Liver (tissue), 8 donors: ENCODE measurements at regions not wholly inside any gene's neighbourhood (a gene's known extent, or its start where the extent isn't known, plus 50 kb on each side); places are given as distances from the start of the nearest gene placed in this dataset.

Source experiments
- DNase-seq: peaks from one replicate; pipeline ENCODE4 v3.0.0-alpha.2; 2017; ENCODE audit warnings: low spot score
- H3K27ac ChIP-seq, 2 donors: one replicate each; pipeline ENCODE4 v1.7.0; 2013; ENCODE audit warnings: inconsistent platforms in 2 of 2, low read length in 2 of 2, control low read depth in 1 of 2, low read depth in 1 of 2, mild to moderate bottlenecking in 1 of 2
- H3K27me3 ChIP-seq, 4 donors: one replicate each; pipeline versions ENCODE4 v1.6.1 to v1.7.0; 2013; ENCODE audit warnings: low read length in 3 of 4, inconsistent platforms in 1 of 4, mild to moderate bottlenecking in 1 of 4, moderate library complexity in 1 of 4; ENCODE audit not compliant: control insufficient read depth in 4 of 4, insufficient read depth in 4 of 4
- H3K36me3 ChIP-seq, 4 donors: one replicate each; pipeline versions ENCODE4 v1.6.1 to v1.7.0; 2013; ENCODE audit warnings: low read length in 3 of 4, mild to moderate bottlenecking in 3 of 4, low read depth in 1 of 4, moderate library complexity in 1 of 4; ENCODE audit not compliant: control insufficient read depth in 4 of 4, insufficient read depth in 3 of 4
- H3K4me1 ChIP-seq, 4 donors: one replicate each; pipeline versions ENCODE4 v1.6.1 to v1.7.0; 2013; ENCODE audit warnings: low read length in 3 of 4, mild to moderate bottlenecking in 3 of 4, moderate library complexity in 1 of 4; ENCODE audit not compliant: control insufficient read depth in 4 of 4, insufficient read depth in 4 of 4
- H3K4me3 ChIP-seq, 3 donors: one replicate each; pipeline versions ENCODE4 v1.6.1 to v1.7.0; 2013; ENCODE audit warnings: low read length in 3 of 3, control low read depth in 1 of 3, low read depth in 1 of 3, mild to moderate bottlenecking in 1 of 3
- H3K9ac ChIP-seq, 2 donors: one replicate each; pipeline ENCODE4 v1.7.0; 2013; ENCODE audit warnings: low read length in 2 of 2, mild to moderate bottlenecking in 2 of 2, moderate library complexity in 2 of 2, control low read depth in 1 of 2, low read depth in 1 of 2
- H3K9me3 ChIP-seq, 4 donors: one replicate each; pipeline versions ENCODE4 v1.6.1 to v1.7.0; 2013; ENCODE audit warnings: low read length in 3 of 4; ENCODE audit not compliant: control insufficient read depth in 4 of 4
- EGR1 ChIP-seq, 2 donors: IDR thresholded peaks; 2 replicates each; pipeline ENCODE4 v1.6.1; 2016 to 2018; ENCODE audit warnings: antibody characterized with exemption in 2 of 2, low read depth in 2 of 2
- FOXA1 ChIP-seq: IDR thresholded peaks from 2 replicates; pipeline ENCODE4 v1.6.1; 2016; ENCODE audit warnings: antibody characterized with exemption
- FOXA2 ChIP-seq: IDR thresholded peaks from 2 replicates; pipeline ENCODE4 v1.6.1; 2016; ENCODE audit warnings: antibody characterized with exemption
- GABPA ChIP-seq, 2 donors: IDR thresholded peaks in 1 of 2; conservative IDR thresholded peaks in 1 of 2; 2 replicates each; pipeline ENCODE4 v1.6.1; 2016; ENCODE audit warnings: antibody characterized with exemption in 2 of 2, mild to moderate bottlenecking in 1 of 2, moderate library complexity in 1 of 2
- HNF4A ChIP-seq, 2 donors: conservative IDR thresholded peaks; 2 replicates each; pipeline ENCODE4 v1.6.1; 2016; ENCODE audit warnings: antibody characterized with exemption in 2 of 2, mild to moderate bottlenecking in 2 of 2
- HNF4G ChIP-seq: IDR thresholded peaks from 2 replicates; pipeline ENCODE4 v1.6.1; 2016; ENCODE audit warnings: antibody characterized with exemption
- JUND ChIP-seq, 2 donors: IDR thresholded peaks; 2 replicates each; pipeline ENCODE4 v1.6.1; 2016; ENCODE audit warnings: antibody characterized with exemption in 2 of 2
- NR2F2 ChIP-seq: IDR thresholded peaks from 2 replicates; pipeline ENCODE4 v1.6.1; 2016; ENCODE audit warnings: antibody characterized with exemption
- RAD21 ChIP-seq, 2 donors: IDR thresholded peaks; 2 replicates each; pipeline ENCODE4 v1.6.1; 2016; ENCODE audit warnings: antibody characterized with exemption in 2 of 2, mild to moderate bottlenecking in 2 of 2
- RXRA ChIP-seq, 2 donors: IDR thresholded peaks; 2 replicates each; pipeline ENCODE4 v1.6.1; 2017 to 2018; ENCODE audit warnings: antibody characterized with exemption in 2 of 2, mild to moderate bottlenecking in 1 of 2
- SP1 ChIP-seq: IDR thresholded peaks from 2 replicates; pipeline ENCODE4 v1.6.1; 2018; ENCODE audit warnings: antibody characterized with exemption, mild to moderate bottlenecking
- TAF1 ChIP-seq: conservative IDR thresholded peaks from 2 replicates; pipeline ENCODE4 v1.6.1; 2016; ENCODE audit warnings: antibody characterized with exemption, mild to moderate bottlenecking
- YY1 ChIP-seq: IDR thresholded peaks from 2 replicates; pipeline ENCODE4 v1.6.1; 2016; ENCODE audit warnings: antibody characterized with exemption, mild to moderate bottlenecking
- ZBTB33 ChIP-seq: IDR thresholded peaks from 2 replicates; pipeline ENCODE4 v1.6.1; 2016; ENCODE audit warnings: antibody characterized with exemption
- WGBS: extraction: QIAGEN DNeasy Blood & Tissue Kit; methylation state at CpG from one replicate; pipeline ENCODE4 v1.1.7; 2013; 5-methylcytosine and 5-hydroxymethylcytosine counted together
- TF ChIP-seq, protein P1 (sequence below): IDR thresholded peaks from 2 replicates; pipeline ENCODE4 v1.6.1; 2016; ENCODE audit warnings: antibody characterized with exemption, mild to moderate bottlenecking
- TF ChIP-seq, protein P2 (sequence below): IDR thresholded peaks from 2 replicates; pipeline ENCODE4 v1.6.1; 2016; ENCODE audit warnings: antibody characterized with exemption
- TF ChIP-seq, protein P3 (sequence below): IDR thresholded peaks from 2 replicates; pipeline ENCODE4 v1.6.1; 2016; ENCODE audit warnings: antibody characterized with exemption
- TF ChIP-seq, protein P4 (sequence below): fragments of 150-350 bp; IDR thresholded peaks from 2 replicates; pipeline ENCODE4 v1.5.1; 2017; ENCODE audit warnings: improper control_type of control experiment, low read depth, low read length; ENCODE audit not compliant: missing input control
- donor health status: healthy.
- donor health status: healthy.
- donor health status: healthy.
- donor health status: healthy.
- donor health status: healthy.

DNA sequence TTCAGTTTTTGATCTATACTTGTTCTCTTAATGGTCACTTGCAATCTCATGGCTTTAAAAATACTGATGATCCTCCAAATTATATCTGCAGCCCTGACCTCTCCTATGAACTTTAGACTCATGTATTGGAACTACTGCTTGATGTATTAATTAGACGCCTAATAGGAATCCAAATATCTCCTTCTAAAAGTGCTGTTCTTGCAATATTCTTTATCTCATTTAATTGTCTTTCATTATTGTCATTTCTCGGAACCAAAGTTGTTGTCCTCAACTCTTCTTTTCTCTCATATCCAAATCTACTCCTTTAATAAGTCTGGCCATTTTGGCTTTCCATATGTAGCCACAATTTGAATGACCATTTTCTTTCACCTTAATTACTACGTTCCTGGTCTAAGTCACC is 907.6 kb upstream of the SEL1L start:
- H3K9me3 ChIP-seq = peaks cover 0 to 2% (median 0%) of the 10 kb centered on the region in 4 donors
- no peak overlapping the region for H3K4me3 ChIP-seq
- WGBS = 80% methylated on average over 3 of the region's 3 CpGs
- H3K27me3 ChIP-seq = peaks cover 0 to 2% (median 0%) of the 10 kb centered on the region in 4 donors
- DNase-seq = no peak
- H3K4me1 ChIP-seq = no peaks in the 10 kb centered on the region
- TF ChIP-seq SP1 (no peak), ZBTB33 (no peak), TAF1 (no peak), YY1 (no peak)
- TF ChIP-seq, protein P1, sequence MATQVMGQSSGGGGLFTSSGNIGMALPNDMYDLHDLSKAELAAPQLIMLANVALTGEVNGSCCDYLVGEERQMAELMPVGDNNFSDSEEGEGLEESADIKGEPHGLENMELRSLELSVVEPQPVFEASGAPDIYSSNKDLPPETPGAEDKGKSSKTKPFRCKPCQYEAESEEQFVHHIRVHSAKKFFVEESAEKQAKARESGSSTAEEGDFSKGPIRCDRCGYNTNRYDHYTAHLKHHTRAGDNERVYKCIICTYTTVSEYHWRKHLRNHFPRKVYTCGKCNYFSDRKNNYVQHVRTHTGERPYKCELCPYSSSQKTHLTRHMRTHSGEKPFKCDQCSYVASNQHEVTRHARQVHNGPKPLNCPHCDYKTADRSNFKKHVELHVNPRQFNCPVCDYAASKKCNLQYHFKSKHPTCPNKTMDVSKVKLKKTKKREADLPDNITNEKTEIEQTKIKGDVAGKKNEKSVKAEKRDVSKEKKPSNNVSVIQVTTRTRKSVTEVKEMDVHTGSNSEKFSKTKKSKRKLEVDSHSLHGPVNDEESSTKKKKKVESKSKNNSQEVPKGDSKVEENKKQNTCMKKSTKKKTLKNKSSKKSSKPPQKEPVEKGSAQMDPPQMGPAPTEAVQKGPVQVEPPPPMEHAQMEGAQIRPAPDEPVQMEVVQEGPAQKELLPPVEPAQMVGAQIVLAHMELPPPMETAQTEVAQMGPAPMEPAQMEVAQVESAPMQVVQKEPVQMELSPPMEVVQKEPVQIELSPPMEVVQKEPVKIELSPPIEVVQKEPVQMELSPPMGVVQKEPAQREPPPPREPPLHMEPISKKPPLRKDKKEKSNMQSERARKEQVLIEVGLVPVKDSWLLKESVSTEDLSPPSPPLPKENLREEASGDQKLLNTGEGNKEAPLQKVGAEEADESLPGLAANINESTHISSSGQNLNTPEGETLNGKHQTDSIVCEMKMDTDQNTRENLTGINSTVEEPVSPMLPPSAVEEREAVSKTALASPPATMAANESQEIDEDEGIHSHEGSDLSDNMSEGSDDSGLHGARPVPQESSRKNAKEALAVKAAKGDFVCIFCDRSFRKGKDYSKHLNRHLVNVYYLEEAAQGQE = no peak
- H3K9ac ChIP-seq = no peak overlapping the region
- H3K36me3 ChIP-seq = no peaks in the 10 kb centered on the region
- H3K27ac ChIP-seq = no peak overlapping the region

- Histone ChIP-seq H3K4me1 (no peaks in the 10 kb centered on the region), H3K9me3 (peaks cover 0 to 2% (median 0%) of the 10 kb centered on the region in 4 donors), H3K9ac (no peak overlapping the region), H3K27ac (no peak overlapping the region), H3K4me3 (no peak overlapping the region), H3K36me3 (no peaks in the 10 kb centered on the region), H3K27me3 (no peaks in the 10 kb centered on the region)
- 69% methylated on average over 5 of the region's 5 CpGs for WGBS
- TF ChIP-seq JUND (IDR thresholded peaks at IDR 0.05) (no peak), FOXA2 (no peak), YY1 (no peak), NR2F2 (no peak), RAD21 (IDR thresholded peaks at IDR 0.05) (no peak), TAF1 (no peak), SP1 (no peak), EGR1 (IDR thresholded peaks at IDR 0.05; ENCODE audit: low read depth in 2 of 2) (no peak), RXRA (IDR thresholded peaks at IDR 0.05) (no peak), ZBTB33 (no peak), GABPA (IDR thresholded peaks at IDR 0.05 in 1 of 2, conservative IDR thresholded peaks at IDR 0.05 in 1 of 2) (no peak), FOXA1 (no peak), HNF4A (conservative IDR thresholded peaks at IDR 0.05) (no peak), HNF4G (no peak)
- TF ChIP-seq, protein P1 = no peak
- TF ChIP-seq, protein P2, sequence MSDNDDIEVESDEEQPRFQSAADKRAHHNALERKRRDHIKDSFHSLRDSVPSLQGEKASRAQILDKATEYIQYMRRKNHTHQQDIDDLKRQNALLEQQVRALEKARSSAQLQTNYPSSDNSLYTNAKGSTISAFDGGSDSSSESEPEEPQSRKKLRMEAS = no peak
- TF ChIP-seq, protein P3, sequence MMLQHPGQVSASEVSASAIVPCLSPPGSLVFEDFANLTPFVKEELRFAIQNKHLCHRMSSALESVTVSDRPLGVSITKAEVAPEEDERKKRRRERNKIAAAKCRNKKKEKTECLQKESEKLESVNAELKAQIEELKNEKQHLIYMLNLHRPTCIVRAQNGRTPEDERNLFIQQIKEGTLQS = no peak
- TF ChIP-seq, protein P4, sequence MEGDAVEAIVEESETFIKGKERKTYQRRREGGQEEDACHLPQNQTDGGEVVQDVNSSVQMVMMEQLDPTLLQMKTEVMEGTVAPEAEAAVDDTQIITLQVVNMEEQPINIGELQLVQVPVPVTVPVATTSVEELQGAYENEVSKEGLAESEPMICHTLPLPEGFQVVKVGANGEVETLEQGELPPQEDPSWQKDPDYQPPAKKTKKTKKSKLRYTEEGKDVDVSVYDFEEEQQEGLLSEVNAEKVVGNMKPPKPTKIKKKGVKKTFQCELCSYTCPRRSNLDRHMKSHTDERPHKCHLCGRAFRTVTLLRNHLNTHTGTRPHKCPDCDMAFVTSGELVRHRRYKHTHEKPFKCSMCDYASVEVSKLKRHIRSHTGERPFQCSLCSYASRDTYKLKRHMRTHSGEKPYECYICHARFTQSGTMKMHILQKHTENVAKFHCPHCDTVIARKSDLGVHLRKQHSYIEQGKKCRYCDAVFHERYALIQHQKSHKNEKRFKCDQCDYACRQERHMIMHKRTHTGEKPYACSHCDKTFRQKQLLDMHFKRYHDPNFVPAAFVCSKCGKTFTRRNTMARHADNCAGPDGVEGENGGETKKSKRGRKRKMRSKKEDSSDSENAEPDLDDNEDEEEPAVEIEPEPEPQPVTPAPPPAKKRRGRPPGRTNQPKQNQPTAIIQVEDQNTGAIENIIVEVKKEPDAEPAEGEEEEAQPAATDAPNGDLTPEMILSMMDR = no peak
- no peak for DNase-seq
These were observed 912.3 kb upstream of the SEL1L start for GRCh38 chr14:82445810-82446570.
